ENCODE measurements at regions not wholly inside any gene's neighbourhood (a gene's known extent, or its start where the extent isn't known, plus 50 kb on each side); places are given as distances from the start of the nearest gene placed in this dataset.

GRCh38 chr1:195495720-195496635, 1112.3 kb downstream of the KCNT2 start:
- Mint-ChIP-seq H3K27me3 (ENCODE audit: low read depth in 3 of 3) (peaks cover 0 to 2% (median 0%) of the 10 kb centered on the region in 3 donors), H3K27ac (no peak overlapping the region), H3K36me3 (peaks cover 0 to 3% (median 0%) of the 10 kb centered on the region in 3 donors), H3K9me3 (peaks cover 15 to 64% (median 38%) of the 10 kb centered on the region in 6 donors), H3K4me1 (no peaks in the 10 kb centered on the region), H3K4me3 (no peak overlapping the region)
- DNase-seq: no peak

- Mint-ChIP-seq H3K27me3 (ENCODE audit: low read depth in 3 of 3) (peaks cover 0 to 2% (median 0%) of the 10 kb centered on the region in 3 donors), H3K9me3 (peaks cover 9 to 34% (median 18%) of the 10 kb centered on the region in 6 donors), H3K36me3 (no peaks in the 10 kb centered on the region), H3K4me1 (no peaks in the 10 kb centered on the region), H3K27ac (no peak overlapping the region), H3K4me3 (no peak overlapping the region)
- DNase-seq: no peak
These were observed 1126.1 kb downstream of the KCNT2 start for GRCh38 chr1:195482137-195482536.

DNA sequence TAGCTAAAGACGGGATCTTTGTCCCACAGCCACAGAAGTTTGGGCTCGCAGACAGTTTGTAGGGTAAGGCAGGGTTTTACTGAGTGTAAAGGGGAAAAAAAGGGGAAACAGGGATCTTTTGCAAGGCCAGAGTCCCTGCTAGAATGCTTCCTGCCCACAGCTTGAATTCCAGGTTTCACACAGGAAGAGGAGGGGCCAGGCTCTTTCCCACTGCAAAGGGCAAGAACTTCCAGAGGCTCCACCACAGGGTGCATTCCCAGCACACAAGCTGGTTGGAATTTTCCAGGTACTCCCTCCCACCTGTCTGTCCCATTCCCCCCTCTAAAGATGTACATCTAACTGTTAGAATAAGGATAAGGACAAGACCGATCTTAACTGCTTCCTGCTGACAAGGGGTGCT, 1126.9 kb downstream of the KCNT2 start:
- no peaks in the 10 kb centered on the region for H3K36me3 Mint-ChIP-seq
- no peaks in the 10 kb centered on the region for H3K4me1 Mint-ChIP-seq
- DNase-seq: no peak
- H3K4me3 Mint-ChIP-seq: no peak overlapping the region
- peaks cover 12 to 37% (median 18%) of the 10 kb centered on the region in 6 donors for H3K9me3 Mint-ChIP-seq
- no peak overlapping the region for H3K27ac Mint-ChIP-seq
- H3K27me3 Mint-ChIP-seq (ENCODE audit: low read depth in 3 of 3): peaks cover 0 to 2% (median 0%) of the 10 kb centered on the region in 3 donors

DNA sequence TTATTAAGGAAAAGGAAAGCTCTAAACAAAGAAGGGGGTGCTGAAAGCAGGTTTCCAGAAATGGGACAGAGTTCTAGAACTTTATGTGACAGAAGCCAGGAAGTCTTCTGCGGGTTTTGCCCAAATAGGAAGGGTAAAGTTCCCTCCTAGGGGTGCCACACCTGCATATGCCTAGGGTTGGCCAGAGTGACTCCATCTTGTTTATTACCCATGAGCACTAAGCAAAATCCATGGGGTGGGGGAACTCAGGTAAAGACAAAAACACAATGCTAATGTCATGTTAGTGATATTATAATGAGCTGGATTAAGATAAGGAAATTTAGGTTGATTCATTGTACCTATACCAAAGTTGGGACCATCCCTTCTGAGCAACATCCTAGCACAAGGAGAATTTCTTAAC, 1132.7 kb downstream of the KCNT2 start:
- Mint-ChIP-seq H3K4me1 (no peaks in the 10 kb centered on the region), H3K4me3 (no peak overlapping the region), H3K27ac (no peak overlapping the region), H3K36me3 (no peaks in the 10 kb centered on the region), H3K27me3 (ENCODE audit: low read depth in 3 of 3) (no peaks in the 10 kb centered on the region), H3K9me3 (peaks cover 11 to 26% (median 16%) of the 10 kb centered on the region in 6 donors)
- no peak for DNase-seq

- DNase-seq: no peak
- Mint-ChIP-seq H3K27me3 (ENCODE audit: low read depth in 3 of 3) (no peaks in the 10 kb centered on the region), H3K36me3 (no peaks in the 10 kb centered on the region), H3K27ac (no peak overlapping the region), H3K4me3 (no peak overlapping the region), H3K4me1 (no peaks in the 10 kb centered on the region), H3K9me3 (peaks cover 10 to 30% (median 13%) of the 10 kb centered on the region in 6 donors)
These were observed 1135.9 kb downstream of the KCNT2 start for GRCh38 chr1:195472291-195472690.

- Mint-ChIP-seq H3K4me3 (no peak overlapping the region), H3K9me3 (peaks cover 7 to 31% (median 14%) of the 10 kb centered on the region in 6 donors), H3K27ac (no peak overlapping the region), H3K4me1 (no peaks in the 10 kb centered on the region), H3K27me3 (ENCODE audit: low read depth in 3 of 3) (no peaks in the 10 kb centered on the region), H3K36me3 (no peaks in the 10 kb centered on the region)
- no peak for DNase-seq
These were observed 1141.6 kb downstream of the KCNT2 start for GRCh38 chr1:195466639-195467038.

DNA sequence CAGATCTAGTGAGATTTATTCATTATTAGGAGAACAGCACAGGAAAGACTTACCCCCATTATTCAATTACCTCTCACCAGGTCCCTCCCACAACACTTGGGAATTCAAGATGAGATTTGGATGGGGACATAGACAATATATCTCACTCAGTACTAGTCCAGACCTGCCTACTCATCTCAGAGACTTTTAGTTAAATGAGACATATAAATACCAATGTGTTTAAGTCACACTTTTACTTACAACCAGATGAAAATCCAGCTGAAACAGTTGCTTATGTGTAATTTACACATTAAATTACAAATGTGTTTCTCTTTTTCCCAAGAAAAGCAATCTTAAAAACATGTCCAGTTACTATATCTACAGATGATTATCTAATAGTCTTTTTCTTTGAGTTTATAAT, 1145.6 kb downstream of the KCNT2 start:
- H3K27me3 Mint-ChIP-seq (ENCODE audit: low read depth in 3 of 3): no peaks in the 10 kb centered on the region
- H3K27ac Mint-ChIP-seq: no peak overlapping the region
- H3K36me3 Mint-ChIP-seq: no peaks in the 10 kb centered on the region
- no peak for DNase-seq
- H3K9me3 Mint-ChIP-seq: peaks cover 8 to 26% (median 15%) of the 10 kb centered on the region in 6 donors
- H3K4me3 Mint-ChIP-seq: no peak overlapping the region
- H3K4me1 Mint-ChIP-seq: no peaks in the 10 kb centered on the region

GRCh38 chr1:195462152-195462551, 1146.1 kb downstream of the KCNT2 start:
- Mint-ChIP-seq H3K9me3 (peaks cover 8 to 26% (median 16%) of the 10 kb centered on the region in 6 donors), H3K27ac (no peak overlapping the region), H3K27me3 (ENCODE audit: low read depth in 3 of 3) (no peaks in the 10 kb centered on the region), H3K4me3 (no peak overlapping the region), H3K4me1 (no peaks in the 10 kb centered on the region), H3K36me3 (no peaks in the 10 kb centered on the region)
- DNase-seq: no peak

GRCh38 chr1:195458365-195458764, 1149.9 kb downstream of the KCNT2 start:
- no peaks in the 10 kb centered on the region for H3K4me1 Mint-ChIP-seq
- H3K9me3 Mint-ChIP-seq: peaks cover 7 to 34% (median 14%) of the 10 kb centered on the region in 6 donors
- H3K27ac Mint-ChIP-seq: no peak overlapping the region
- no peaks in the 10 kb centered on the region for H3K27me3 Mint-ChIP-seq (ENCODE audit: low read depth in 3 of 3)
- no peak overlapping the region for H3K4me3 Mint-ChIP-seq
- no peaks in the 10 kb centered on the region for H3K36me3 Mint-ChIP-seq
- no peak for DNase-seq

DNA sequence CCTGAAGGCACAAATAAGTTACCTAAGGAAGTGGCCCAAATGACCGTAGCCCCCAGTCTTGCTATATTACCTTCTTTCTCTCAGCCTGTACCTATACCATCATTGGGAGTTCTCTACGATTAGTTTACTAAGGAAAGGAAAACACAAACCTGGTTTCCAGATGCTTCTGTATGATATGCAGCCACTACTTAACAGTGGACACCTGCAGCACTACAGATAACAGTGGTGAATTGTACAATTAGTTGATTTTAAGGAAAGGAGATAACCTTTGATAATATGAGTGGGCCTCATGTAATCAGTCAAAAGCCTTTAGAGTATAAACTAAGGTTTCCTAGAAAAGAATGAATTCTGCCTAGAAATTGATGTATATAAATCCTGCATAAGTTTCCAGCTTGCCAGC, 1157.4 kb downstream of the KCNT2 start:
- no peak overlapping the region for H3K4me3 Mint-ChIP-seq
- no peaks in the 10 kb centered on the region for H3K36me3 Mint-ChIP-seq
- DNase-seq: no peak
- peaks cover 15 to 75% (median 34%) of the 10 kb centered on the region in 6 donors for H3K9me3 Mint-ChIP-seq
- H3K27ac Mint-ChIP-seq: no peak overlapping the region
- H3K4me1 Mint-ChIP-seq: no peaks in the 10 kb centered on the region
- peaks cover 0 to 3% (median 2%) of the 10 kb centered on the region in 3 donors for H3K27me3 Mint-ChIP-seq (ENCODE audit: low read depth in 3 of 3)

DNA sequence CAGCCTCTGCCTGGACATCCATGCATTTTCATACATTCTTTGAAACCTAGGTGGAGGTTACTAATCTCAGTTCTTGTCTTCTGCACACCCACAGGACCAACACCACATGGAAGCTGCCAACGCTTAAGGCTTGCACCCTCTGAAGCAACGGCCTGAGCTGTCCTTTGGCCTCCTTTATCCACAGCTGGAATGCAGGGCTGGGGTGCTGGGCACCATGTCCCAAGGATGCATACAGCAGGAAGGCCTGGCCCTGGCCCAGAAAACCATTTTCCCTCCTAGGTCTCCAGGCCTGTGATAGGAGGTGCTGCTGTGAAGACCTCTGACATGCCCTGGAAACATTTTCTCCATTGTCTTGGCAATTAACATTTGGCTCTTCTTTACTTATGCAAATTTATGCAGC, 1168.6 kb downstream of the KCNT2 start:
- no peaks in the 10 kb centered on the region for H3K36me3 Mint-ChIP-seq
- DNase-seq: no peak
- peaks cover 3 to 21% (median 16%) of the 10 kb centered on the region in 6 donors for H3K9me3 Mint-ChIP-seq
- H3K27me3 Mint-ChIP-seq (ENCODE audit: low read depth in 3 of 3): peaks cover 0 to 4% (median 0%) of the 10 kb centered on the region in 3 donors
- H3K4me1 Mint-ChIP-seq: no peaks in the 10 kb centered on the region
- no peak overlapping the region for H3K27ac Mint-ChIP-seq
- H3K4me3 Mint-ChIP-seq: no peak overlapping the region

- Mint-ChIP-seq H3K9me3 (peaks cover 0 to 15% (median 11%) of the 10 kb centered on the region in 6 donors), H3K4me1 (no peaks in the 10 kb centered on the region), H3K36me3 (no peaks in the 10 kb centered on the region), H3K27me3 (ENCODE audit: low read depth in 3 of 3) (no peaks in the 10 kb centered on the region), H3K4me3 (no peak overlapping the region), H3K27ac (no peak overlapping the region)
- DNase-seq: no peak
These were observed 1173.6 kb downstream of the KCNT2 start for GRCh38 chr1:195434566-195435203.

DNA sequence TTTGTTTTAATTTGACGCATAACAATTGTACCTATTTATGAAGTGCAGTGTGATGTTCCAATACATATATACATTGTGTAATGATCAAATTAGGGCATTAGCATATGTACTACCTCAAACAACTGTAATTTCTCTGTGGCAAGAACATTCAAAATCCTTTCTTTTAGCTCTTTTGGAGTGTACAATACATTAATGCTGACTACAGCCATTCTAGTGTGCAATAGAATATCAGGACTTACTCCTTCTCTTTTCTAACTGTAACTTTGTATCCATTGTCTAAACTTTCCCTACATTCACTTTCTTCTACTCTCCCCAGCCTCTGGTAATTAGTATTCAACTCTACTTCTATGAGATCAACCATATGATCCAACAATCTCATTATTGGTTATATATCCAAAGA, 1177.4 kb downstream of the KCNT2 start:
- Mint-ChIP-seq H3K9me3 (peaks cover 5 to 26% (median 17%) of the 10 kb centered on the region in 6 donors), H3K27me3 (ENCODE audit: low read depth in 3 of 3) (no peaks in the 10 kb centered on the region), H3K4me1 (no peaks in the 10 kb centered on the region), H3K36me3 (no peaks in the 10 kb centered on the region), H3K4me3 (no peak overlapping the region), H3K27ac (no peak overlapping the region)
- DNase-seq: no peak

DNA sequence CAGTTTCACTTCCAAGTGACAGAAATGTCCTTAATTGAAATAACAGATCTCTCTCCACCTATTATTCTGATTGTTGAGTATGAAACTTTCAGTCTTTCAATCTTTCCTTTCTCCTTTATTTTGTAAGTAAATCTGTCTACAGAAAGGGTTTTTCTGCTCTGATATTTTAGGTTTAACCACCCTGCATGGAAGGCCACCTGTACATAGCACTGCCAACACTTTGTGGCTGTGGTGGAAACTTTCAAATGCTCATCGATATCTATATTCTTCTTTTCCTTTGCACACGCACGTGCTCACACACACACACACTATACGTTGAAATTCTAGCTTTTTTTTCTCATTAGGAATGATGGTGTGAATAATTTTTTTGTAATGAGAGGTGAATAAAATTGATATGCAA, 1179.3 kb downstream of the KCNT2 start:
- Mint-ChIP-seq H3K4me1 (no peaks in the 10 kb centered on the region), H3K27ac (no peak overlapping the region), H3K9me3 (peaks cover 2 to 31% (median 15%) of the 10 kb centered on the region in 6 donors), H3K36me3 (no peaks in the 10 kb centered on the region), H3K27me3 (ENCODE audit: low read depth in 3 of 3) (no peaks in the 10 kb centered on the region), H3K4me3 (no peak overlapping the region)
- no peak for DNase-seq
